ENCODE measurements at regions not wholly inside any gene's neighbourhood (a gene's known extent, or its start where the extent isn't known, plus 50 kb on each side); places are given as distances from the start of the nearest gene placed in this dataset.

DNA sequence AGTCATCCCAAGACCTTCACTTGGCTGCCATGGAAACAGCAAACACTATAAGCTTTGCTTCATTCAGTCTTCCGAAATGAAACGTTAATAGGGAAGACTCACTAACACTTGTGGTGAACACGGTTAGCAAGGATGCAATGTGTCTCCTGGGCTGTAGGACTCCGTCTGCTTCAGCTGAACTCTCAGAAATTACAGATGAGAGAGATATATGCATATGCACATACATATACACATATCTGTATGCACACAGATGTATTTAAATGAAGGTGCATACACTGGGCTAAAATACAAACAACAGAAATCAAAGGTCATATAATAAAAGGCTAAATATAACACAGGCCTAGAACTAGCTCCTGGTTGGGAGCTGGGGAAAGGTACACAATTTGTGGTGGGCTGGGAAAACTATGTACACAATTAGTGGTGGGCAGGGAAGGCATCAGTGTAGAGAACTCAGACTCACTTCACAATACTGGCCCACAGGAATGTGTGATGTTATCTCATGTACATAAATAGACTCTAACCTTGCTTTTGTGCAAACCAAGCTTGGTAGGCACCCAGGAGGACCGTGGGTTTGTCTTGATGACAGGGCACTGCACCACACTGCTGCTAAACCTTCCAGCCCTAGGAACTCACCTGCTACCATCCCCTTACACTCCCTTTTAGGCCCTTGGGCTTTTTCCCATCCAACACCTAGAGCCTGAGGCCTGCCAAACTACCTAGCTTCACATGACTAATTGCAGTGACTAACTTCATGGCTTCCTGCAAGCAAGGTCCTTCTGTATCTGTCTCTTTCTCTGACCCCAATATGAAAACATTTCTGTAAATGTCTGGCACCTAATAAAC lies 873.1 kb downstream of the NSUN3 start:
- TF ChIP-seq, protein P1, sequence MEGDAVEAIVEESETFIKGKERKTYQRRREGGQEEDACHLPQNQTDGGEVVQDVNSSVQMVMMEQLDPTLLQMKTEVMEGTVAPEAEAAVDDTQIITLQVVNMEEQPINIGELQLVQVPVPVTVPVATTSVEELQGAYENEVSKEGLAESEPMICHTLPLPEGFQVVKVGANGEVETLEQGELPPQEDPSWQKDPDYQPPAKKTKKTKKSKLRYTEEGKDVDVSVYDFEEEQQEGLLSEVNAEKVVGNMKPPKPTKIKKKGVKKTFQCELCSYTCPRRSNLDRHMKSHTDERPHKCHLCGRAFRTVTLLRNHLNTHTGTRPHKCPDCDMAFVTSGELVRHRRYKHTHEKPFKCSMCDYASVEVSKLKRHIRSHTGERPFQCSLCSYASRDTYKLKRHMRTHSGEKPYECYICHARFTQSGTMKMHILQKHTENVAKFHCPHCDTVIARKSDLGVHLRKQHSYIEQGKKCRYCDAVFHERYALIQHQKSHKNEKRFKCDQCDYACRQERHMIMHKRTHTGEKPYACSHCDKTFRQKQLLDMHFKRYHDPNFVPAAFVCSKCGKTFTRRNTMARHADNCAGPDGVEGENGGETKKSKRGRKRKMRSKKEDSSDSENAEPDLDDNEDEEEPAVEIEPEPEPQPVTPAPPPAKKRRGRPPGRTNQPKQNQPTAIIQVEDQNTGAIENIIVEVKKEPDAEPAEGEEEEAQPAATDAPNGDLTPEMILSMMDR (IDR thresholded peaks at IDR 0.05 in 2 of 3, conservative IDR thresholded peaks at IDR 0.05 in 1 of 3; ENCODE audit: borderline replicate concordance in 1 of 3, insufficient read depth in 1 of 3, low read depth in 2 of 3, low read length in 2 of 3): no peak
- TF ChIP-seq, protein P2, sequence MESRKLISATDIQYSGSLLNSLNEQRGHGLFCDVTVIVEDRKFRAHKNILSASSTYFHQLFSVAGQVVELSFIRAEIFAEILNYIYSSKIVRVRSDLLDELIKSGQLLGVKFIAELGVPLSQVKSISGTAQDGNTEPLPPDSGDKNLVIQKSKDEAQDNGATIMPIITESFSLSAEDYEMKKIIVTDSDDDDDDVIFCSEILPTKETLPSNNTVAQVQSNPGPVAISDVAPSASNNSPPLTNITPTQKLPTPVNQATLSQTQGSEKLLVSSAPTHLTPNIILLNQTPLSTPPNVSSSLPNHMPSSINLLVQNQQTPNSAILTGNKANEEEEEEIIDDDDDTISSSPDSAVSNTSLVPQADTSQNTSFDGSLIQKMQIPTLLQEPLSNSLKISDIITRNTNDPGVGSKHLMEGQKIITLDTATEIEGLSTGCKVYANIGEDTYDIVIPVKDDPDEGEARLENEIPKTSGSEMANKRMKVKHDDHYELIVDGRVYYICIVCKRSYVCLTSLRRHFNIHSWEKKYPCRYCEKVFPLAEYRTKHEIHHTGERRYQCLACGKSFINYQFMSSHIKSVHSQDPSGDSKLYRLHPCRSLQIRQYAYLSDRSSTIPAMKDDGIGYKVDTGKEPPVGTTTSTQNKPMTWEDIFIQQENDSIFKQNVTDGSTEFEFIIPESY (IDR thresholded peaks at IDR 0.05; ENCODE audit: extremely low read depth, insufficient replicate concordance, low read length): no peak
- TF ChIP-seq SP1 (IDR thresholded peaks at IDR 0.05; ENCODE audit: low read depth) (no peak), TCF7L2 (IDR thresholded peaks at IDR 0.05; ENCODE audit: borderline replicate concordance, extremely low read depth, insufficient read depth, insufficient read length) (no peak), EGR1 (IDR thresholded peaks at IDR 0.05; ENCODE audit: low read depth) (no peak), EZH2phosphoT487 (IDR thresholded peaks at IDR 0.05; ENCODE audit: borderline replicate concordance) (no peak), EZH2 (IDR thresholded peaks at IDR 0.05) (no peak), POLR2AphosphoS5 (IDR thresholded peaks at IDR 0.05; ENCODE audit: low read depth, low read length) (no peak)
- TF ChIP-seq, protein P3, sequence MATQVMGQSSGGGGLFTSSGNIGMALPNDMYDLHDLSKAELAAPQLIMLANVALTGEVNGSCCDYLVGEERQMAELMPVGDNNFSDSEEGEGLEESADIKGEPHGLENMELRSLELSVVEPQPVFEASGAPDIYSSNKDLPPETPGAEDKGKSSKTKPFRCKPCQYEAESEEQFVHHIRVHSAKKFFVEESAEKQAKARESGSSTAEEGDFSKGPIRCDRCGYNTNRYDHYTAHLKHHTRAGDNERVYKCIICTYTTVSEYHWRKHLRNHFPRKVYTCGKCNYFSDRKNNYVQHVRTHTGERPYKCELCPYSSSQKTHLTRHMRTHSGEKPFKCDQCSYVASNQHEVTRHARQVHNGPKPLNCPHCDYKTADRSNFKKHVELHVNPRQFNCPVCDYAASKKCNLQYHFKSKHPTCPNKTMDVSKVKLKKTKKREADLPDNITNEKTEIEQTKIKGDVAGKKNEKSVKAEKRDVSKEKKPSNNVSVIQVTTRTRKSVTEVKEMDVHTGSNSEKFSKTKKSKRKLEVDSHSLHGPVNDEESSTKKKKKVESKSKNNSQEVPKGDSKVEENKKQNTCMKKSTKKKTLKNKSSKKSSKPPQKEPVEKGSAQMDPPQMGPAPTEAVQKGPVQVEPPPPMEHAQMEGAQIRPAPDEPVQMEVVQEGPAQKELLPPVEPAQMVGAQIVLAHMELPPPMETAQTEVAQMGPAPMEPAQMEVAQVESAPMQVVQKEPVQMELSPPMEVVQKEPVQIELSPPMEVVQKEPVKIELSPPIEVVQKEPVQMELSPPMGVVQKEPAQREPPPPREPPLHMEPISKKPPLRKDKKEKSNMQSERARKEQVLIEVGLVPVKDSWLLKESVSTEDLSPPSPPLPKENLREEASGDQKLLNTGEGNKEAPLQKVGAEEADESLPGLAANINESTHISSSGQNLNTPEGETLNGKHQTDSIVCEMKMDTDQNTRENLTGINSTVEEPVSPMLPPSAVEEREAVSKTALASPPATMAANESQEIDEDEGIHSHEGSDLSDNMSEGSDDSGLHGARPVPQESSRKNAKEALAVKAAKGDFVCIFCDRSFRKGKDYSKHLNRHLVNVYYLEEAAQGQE (IDR thresholded peaks at IDR 0.05; ENCODE audit: low read depth): no peak
- TF ChIP-seq, protein P4, sequence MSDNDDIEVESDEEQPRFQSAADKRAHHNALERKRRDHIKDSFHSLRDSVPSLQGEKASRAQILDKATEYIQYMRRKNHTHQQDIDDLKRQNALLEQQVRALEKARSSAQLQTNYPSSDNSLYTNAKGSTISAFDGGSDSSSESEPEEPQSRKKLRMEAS (IDR thresholded peaks at IDR 0.05): no peak
